VCaP (cell line): ENCODE measurements at regions not wholly inside any gene's neighbourhood (a gene's known extent, or its start where the extent isn't known, plus 50 kb on each side); places are given as distances from the start of the nearest gene placed in this dataset.

ENCODE experiments used
- H3K27ac ChIP-seq: fragments of 450-650 bp; 2 replicates; pipeline ENCODE4 v1.5.1; 2017
- CTCF ChIP-seq: fragments of 450-650 bp; conservative IDR thresholded peaks from 2 replicates; pipeline ENCODE4 v1.5.1; 2017; ENCODE audit warnings: mild to moderate bottlenecking, moderate library complexity

- no peak for TF ChIP-seq CTCF
- H3K27ac ChIP-seq = no peak overlapping the region
Observed at GRCh38 chr13:112000888-112001287, 66.1 kb upstream of the SOX1 start.

- TF ChIP-seq CTCF = no peak
- H3K27ac ChIP-seq = no peak overlapping the region
Observed at GRCh38 chr13:112001571-112001970, 65.4 kb upstream of the SOX1 start.

- TF ChIP-seq CTCF = no peak
Observed at GRCh38 chr13:112003396-112003795, 63.6 kb upstream of the SOX1 start.

GRCh38 chr13:112003941-112004340, 63.0 kb upstream of the SOX1 start:
- no peak overlapping the region for H3K27ac ChIP-seq
- TF ChIP-seq CTCF = no peak

More at GRCh38 chr13:112003396-112003795, 63.6 kb upstream of the SOX1 start:
- H3K27ac ChIP-seq = no peak overlapping the region

- TF ChIP-seq CTCF = no peak
Observed at GRCh38 chr13:112005925-112006324, 61.0 kb upstream of the SOX1 start.

GRCh38 chr13:112007191-112007590, 59.8 kb upstream of the SOX1 start:
- TF ChIP-seq CTCF = no peak
- H3K27ac ChIP-seq = no peak overlapping the region

More at GRCh38 chr13:112005925-112006324, 61.0 kb upstream of the SOX1 start:
- H3K27ac ChIP-seq = no peak overlapping the region

- H3K27ac ChIP-seq = no peak overlapping the region
- TF ChIP-seq CTCF = no peak
Observed at GRCh38 chr13:112010714-112011113, 56.2 kb upstream of the SOX1 start.
